ENCODE measurements at regions not wholly inside any gene's neighbourhood (a gene's known extent, or its start where the extent isn't known, plus 50 kb on each side); places are given as distances from the start of the nearest gene placed in this dataset.

DNA sequence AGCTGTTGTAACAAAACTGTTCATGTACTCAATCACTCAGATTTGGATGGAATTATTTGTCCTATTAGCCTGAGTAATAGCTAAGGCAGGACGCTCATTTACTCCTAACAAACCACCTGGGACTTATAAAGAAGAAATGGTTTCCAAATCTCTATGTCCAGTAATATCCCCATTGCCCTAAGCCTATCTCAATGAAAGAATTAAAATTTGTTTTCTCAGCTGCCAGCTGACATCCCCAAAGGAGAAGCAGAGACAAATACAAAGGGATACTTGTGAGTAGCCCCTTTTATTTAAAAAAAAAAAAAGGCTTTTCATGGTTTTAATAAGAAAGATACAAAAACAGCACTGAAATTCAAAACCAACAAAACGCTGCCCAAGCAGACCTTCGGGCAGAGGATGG lies 211.4 kb upstream of the PARD3B start:
- no peak for TF ChIP-seq YY1 (IDR thresholded peaks at IDR 0.05; ENCODE audit: insufficient read depth, insufficient replicate concordance, low read depth, low read length)
- TF ChIP-seq, protein P1, sequence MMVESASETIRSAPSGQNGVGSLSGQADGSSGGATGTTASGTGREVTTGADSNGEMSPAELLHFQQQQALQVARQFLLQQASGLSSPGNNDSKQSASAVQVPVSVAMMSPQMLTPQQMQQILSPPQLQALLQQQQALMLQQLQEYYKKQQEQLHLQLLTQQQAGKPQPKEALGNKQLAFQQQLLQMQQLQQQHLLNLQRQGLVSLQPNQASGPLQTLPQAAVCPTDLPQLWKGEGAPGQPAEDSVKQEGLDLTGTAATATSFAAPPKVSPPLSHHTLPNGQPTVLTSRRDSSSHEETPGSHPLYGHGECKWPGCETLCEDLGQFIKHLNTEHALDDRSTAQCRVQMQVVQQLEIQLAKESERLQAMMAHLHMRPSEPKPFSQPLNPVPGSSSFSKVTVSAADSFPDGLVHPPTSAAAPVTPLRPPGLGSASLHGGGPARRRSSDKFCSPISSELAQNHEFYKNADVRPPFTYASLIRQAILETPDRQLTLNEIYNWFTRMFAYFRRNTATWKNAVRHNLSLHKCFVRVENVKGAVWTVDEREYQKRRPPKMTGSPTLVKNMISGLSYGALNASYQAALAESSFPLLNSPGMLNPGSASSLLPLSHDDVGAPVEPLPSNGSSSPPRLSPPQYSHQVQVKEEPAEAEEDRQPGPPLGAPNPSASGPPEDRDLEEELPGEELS (CRISPR knock-in tag; IDR thresholded peaks at IDR 0.05), result no peak
- TF ChIP-seq, protein P2, sequence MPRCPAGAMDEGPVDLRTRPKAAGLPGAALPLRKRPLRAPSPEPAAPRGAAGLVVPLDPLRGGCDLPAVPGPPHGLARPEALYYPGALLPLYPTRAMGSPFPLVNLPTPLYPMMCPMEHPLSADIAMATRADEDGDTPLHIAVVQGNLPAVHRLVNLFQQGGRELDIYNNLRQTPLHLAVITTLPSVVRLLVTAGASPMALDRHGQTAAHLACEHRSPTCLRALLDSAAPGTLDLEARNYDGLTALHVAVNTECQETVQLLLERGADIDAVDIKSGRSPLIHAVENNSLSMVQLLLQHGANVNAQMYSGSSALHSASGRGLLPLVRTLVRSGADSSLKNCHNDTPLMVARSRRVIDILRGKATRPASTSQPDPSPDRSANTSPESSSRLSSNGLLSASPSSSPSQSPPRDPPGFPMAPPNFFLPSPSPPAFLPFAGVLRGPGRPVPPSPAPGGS (CRISPR knock-in tag; IDR thresholded peaks at IDR 0.05), result no peak
